ENCODE measurements at regions not wholly inside any gene's neighbourhood (a gene's known extent, or its start where the extent isn't known, plus 50 kb on each side); places are given as distances from the start of the nearest gene placed in this dataset.

DNA sequence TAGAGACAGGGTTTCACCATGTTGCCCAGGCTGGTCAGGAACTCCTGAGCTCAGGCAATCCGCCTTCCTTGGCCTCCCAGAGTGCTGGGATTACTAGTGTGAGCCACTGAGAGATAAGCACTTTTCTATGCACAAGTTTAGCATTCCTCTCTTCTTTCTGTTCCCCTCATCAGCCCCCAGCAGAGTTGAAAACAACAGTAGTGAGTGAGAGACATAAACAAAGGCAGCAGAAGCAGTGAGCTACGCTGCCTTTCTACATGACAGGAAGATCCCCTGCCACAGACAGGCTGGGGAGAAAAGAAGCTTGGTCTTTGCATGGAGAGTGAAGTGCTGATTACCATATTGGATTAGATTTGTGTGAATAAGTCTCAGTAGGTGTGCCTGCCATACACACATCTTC is 392.0 kb upstream of the KIRREL3 start:
- TF ChIP-seq, protein P1, sequence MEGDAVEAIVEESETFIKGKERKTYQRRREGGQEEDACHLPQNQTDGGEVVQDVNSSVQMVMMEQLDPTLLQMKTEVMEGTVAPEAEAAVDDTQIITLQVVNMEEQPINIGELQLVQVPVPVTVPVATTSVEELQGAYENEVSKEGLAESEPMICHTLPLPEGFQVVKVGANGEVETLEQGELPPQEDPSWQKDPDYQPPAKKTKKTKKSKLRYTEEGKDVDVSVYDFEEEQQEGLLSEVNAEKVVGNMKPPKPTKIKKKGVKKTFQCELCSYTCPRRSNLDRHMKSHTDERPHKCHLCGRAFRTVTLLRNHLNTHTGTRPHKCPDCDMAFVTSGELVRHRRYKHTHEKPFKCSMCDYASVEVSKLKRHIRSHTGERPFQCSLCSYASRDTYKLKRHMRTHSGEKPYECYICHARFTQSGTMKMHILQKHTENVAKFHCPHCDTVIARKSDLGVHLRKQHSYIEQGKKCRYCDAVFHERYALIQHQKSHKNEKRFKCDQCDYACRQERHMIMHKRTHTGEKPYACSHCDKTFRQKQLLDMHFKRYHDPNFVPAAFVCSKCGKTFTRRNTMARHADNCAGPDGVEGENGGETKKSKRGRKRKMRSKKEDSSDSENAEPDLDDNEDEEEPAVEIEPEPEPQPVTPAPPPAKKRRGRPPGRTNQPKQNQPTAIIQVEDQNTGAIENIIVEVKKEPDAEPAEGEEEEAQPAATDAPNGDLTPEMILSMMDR (conservative IDR thresholded peaks at IDR 0.05; ENCODE audit: low read length): no peak
- TF ChIP-seq EZH2phosphoT487 (IDR thresholded peaks at IDR 0.05; ENCODE audit: borderline replicate concordance, low read depth, low read length): no peak
